ENCODE measurements at regions not wholly inside any gene's neighbourhood (a gene's known extent, or its start where the extent isn't known, plus 50 kb on each side); places are given as distances from the start of the nearest gene placed in this dataset.

DNA sequence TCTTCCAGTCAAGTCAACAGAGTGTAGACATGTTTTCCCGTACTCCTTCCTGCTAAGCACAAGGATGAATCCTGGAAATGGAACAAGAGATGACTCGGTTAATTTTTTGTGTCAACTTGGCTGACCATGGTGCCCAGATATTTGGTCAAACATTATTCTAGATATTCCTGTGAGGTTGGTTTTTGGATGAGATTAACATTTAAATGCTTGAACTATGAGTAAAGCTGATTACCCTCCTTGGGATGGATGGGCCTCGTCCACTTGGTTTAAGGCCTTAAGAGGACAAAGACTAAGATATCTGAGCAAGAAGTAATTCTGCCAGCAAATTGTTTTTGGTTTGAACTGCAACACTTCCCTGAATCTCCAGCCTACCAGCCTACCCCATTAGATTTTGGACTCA lies 338.1 kb upstream of the MSX2 start:
- TF ChIP-seq, protein P1, sequence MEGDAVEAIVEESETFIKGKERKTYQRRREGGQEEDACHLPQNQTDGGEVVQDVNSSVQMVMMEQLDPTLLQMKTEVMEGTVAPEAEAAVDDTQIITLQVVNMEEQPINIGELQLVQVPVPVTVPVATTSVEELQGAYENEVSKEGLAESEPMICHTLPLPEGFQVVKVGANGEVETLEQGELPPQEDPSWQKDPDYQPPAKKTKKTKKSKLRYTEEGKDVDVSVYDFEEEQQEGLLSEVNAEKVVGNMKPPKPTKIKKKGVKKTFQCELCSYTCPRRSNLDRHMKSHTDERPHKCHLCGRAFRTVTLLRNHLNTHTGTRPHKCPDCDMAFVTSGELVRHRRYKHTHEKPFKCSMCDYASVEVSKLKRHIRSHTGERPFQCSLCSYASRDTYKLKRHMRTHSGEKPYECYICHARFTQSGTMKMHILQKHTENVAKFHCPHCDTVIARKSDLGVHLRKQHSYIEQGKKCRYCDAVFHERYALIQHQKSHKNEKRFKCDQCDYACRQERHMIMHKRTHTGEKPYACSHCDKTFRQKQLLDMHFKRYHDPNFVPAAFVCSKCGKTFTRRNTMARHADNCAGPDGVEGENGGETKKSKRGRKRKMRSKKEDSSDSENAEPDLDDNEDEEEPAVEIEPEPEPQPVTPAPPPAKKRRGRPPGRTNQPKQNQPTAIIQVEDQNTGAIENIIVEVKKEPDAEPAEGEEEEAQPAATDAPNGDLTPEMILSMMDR (IDR thresholded peaks at IDR 0.05; ENCODE audit: extremely low read depth, insufficient read depth, missing control alignments) = no peak
- in situ Hi-C loops (cut with MboI; ENCODE audit: low pct_unique_long_range_greater_than_20kb, low sequenced_read_pairs, unreplicated experiment) = no loop called here
- DNase-seq (ENCODE audit: low spot score) = no peak

- in situ Hi-C loops (cut with MboI; ENCODE audit: low pct_unique_long_range_greater_than_20kb, low sequenced_read_pairs, unreplicated experiment) = no loop called here
- TF ChIP-seq, protein P1 (IDR thresholded peaks at IDR 0.05; ENCODE audit: extremely low read depth, insufficient read depth, missing control alignments) = no peak
- DNase-seq (ENCODE audit: low spot score) = no peak
Observed at GRCh38 chr5:174386846-174387245, 337.5 kb upstream of the MSX2 start.

- TF ChIP-seq, protein P1 (IDR thresholded peaks at IDR 0.05; ENCODE audit: extremely low read depth, insufficient read depth, missing control alignments) = no peak
- DNase-seq (ENCODE audit: low spot score) = no peak
- in situ Hi-C loops (cut with MboI; ENCODE audit: low pct_unique_long_range_greater_than_20kb, low sequenced_read_pairs, unreplicated experiment) = no loop called here
Observed at GRCh38 chr5:174387448-174387847, 336.9 kb upstream of the MSX2 start.

DNA sequence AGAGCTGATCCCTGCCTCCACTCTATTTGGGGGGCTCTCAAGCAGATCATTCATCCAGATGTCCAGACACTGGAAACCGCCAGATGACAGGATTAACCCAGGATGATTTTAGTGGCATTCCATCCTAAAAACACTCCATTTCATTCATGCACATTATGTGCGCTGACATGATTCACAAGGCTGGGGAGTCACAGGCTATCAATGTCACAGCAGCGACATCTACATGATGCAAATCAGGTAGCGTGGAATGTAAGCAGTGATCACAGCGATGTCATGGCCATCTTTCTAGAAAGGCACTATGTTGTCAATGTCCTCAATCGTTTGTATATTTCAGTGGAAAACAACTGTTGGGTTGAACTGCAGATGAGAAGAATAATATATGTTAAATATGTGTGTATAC lies 331.5 kb upstream of the MSX2 start:
- in situ Hi-C loops (cut with MboI; ENCODE audit: low pct_unique_long_range_greater_than_20kb, low sequenced_read_pairs, unreplicated experiment) = no loop called here
- DNase-seq (ENCODE audit: low spot score) = no peak
- TF ChIP-seq, protein P1 (IDR thresholded peaks at IDR 0.05; ENCODE audit: extremely low read depth, insufficient read depth, missing control alignments) = no peak

DNA sequence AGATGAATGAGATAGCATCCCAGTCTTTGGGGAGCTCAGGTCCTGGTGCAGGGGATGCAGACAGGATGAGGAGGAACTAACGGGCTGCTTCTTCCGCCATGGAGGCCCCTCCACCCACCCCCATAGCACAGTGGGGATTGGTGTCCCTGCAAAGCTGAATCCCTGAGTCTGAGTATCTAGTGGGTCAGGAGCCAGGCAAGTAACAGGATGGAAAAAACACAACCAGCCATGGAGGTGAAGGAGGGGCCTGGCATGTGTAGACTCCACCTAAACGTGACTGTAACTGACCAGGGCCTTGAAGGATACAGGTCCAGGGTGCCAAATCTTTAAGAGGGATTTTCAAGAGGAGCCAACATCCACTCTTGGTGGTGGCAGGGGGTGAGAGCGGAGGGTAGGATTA lies 327.8 kb upstream of the MSX2 start:
- TF ChIP-seq, protein P1 (IDR thresholded peaks at IDR 0.05; ENCODE audit: extremely low read depth, insufficient read depth, missing control alignments) = no peak
- no peak for DNase-seq (ENCODE audit: low spot score)
- in situ Hi-C loops (cut with MboI; ENCODE audit: low pct_unique_long_range_greater_than_20kb, low sequenced_read_pairs, unreplicated experiment) = no loop called here

DNA sequence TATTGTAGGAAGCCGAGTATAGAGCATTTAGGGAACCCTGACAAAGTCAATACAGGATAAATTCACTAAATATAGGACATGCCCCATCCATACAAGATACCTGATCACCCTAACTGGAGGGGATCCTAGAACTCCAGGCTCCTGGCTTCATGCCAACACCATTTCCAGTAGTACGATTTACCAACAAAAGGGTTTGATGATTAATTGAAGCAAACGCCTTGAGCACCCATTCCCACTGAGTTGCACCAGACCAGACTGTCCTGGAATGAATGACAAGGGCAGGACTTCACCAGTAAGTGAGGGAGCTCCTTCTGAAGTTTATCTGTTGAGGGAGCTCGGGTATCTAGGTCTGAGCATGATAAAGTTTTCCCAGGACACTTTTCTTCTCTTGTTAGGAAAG lies 327.2 kb upstream of the MSX2 start:
- in situ Hi-C loops (cut with MboI; ENCODE audit: low pct_unique_long_range_greater_than_20kb, low sequenced_read_pairs, unreplicated experiment) = no loop called here
- DNase-seq (ENCODE audit: low spot score) = no peak
- TF ChIP-seq, protein P1 (IDR thresholded peaks at IDR 0.05; ENCODE audit: extremely low read depth, insufficient read depth, missing control alignments) = no peak

- TF ChIP-seq, protein P1 (IDR thresholded peaks at IDR 0.05; ENCODE audit: extremely low read depth, insufficient read depth, missing control alignments) = no peak
- in situ Hi-C loops (cut with MboI; ENCODE audit: low pct_unique_long_range_greater_than_20kb, low sequenced_read_pairs, unreplicated experiment) = no loop called here
- DNase-seq (ENCODE audit: low spot score) = no peak
Observed at GRCh38 chr5:174398171-174398570, 326.2 kb upstream of the MSX2 start.
